Panc1 (cell line): ENCODE measurements at regions not wholly inside any gene's neighbourhood (a gene's known extent, or its start where the extent isn't known, plus 50 kb on each side); places are given as distances from the start of the nearest gene placed in this dataset.

ENCODE experiments used
- CTCF ChIP-seq: fragments of 450-650 bp; IDR thresholded peaks from 2 replicates; pipeline ENCODE4 v1.5.1; 2017; ENCODE audit warnings: mild to moderate bottlenecking
- POLR2AphosphoS5 ChIP-seq: IDR thresholded peaks from 2 replicates; pipeline ENCODE4 v1.6.1; 2012; ENCODE audit warnings: mild to moderate bottlenecking, low read depth, low read length, moderate library complexity
- SIN3A ChIP-seq: IDR thresholded peaks from 2 replicates; pipeline ENCODE4 v1.6.1; 2012; ENCODE audit warnings: low read depth, mild to moderate bottlenecking, low read length, moderate library complexity, borderline replicate concordance; ENCODE audit not compliant: insufficient read depth
- TCF7L2 ChIP-seq: IDR thresholded peaks from 2 replicates; pipeline ENCODE4 v1.6.1; 2011; ENCODE audit warnings: mild to moderate bottlenecking, low read depth, low read length, inconsistent platforms
- TF ChIP-seq, protein P1 (sequence below), 2 experiments: IDR thresholded peaks; 2 replicates each; pipeline ENCODE4 v1.6.1; 2011 to 2012; ENCODE audit warnings: low read depth in 2 of 2, control low read depth in 1 of 2, low read length in 1 of 2, mild to moderate bottlenecking in 1 of 2, moderate library complexity in 1 of 2; ENCODE audit not compliant: insufficient read depth in 1 of 2

DNA sequence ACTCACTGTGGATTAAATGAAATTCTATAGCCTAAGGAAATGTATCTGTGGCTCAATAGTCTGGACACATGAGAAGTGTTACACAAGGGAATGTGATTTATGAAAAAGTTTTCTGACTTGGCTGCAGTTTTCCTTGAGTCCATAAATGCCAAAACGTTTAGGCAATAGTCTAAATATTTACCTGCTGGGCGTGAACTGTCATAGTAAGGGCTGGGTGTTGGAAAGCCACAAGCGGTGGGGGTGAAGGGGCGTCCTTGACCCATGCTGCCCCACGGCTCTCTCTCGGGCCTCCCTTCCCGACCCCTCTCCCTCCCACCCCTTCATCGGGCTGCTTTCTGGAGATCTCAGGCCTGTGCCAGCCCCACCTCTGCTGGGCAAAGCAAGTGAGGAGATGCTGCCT lies 223.7 kb downstream of the BUB3 start:
- no peak for TF ChIP-seq CTCF
- no peak for TF ChIP-seq POLR2AphosphoS5
- TF ChIP-seq, protein P1, sequence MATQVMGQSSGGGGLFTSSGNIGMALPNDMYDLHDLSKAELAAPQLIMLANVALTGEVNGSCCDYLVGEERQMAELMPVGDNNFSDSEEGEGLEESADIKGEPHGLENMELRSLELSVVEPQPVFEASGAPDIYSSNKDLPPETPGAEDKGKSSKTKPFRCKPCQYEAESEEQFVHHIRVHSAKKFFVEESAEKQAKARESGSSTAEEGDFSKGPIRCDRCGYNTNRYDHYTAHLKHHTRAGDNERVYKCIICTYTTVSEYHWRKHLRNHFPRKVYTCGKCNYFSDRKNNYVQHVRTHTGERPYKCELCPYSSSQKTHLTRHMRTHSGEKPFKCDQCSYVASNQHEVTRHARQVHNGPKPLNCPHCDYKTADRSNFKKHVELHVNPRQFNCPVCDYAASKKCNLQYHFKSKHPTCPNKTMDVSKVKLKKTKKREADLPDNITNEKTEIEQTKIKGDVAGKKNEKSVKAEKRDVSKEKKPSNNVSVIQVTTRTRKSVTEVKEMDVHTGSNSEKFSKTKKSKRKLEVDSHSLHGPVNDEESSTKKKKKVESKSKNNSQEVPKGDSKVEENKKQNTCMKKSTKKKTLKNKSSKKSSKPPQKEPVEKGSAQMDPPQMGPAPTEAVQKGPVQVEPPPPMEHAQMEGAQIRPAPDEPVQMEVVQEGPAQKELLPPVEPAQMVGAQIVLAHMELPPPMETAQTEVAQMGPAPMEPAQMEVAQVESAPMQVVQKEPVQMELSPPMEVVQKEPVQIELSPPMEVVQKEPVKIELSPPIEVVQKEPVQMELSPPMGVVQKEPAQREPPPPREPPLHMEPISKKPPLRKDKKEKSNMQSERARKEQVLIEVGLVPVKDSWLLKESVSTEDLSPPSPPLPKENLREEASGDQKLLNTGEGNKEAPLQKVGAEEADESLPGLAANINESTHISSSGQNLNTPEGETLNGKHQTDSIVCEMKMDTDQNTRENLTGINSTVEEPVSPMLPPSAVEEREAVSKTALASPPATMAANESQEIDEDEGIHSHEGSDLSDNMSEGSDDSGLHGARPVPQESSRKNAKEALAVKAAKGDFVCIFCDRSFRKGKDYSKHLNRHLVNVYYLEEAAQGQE (IDR thresholded peaks at IDR 0.05; ENCODE audit: insufficient read depth in 1 of 2, low read depth in 2 of 2, low read length in 1 of 2): no peak
- no peak for TF ChIP-seq SIN3A
- no peak for TF ChIP-seq TCF7L2
